Esophagus squamous epithelium (tissue), 5 donors: ENCODE measurements at regions not wholly inside any gene's neighbourhood (a gene's known extent, or its start where the extent isn't known, plus 50 kb on each side); places are given as distances from the start of the nearest gene placed in this dataset.

Experiments
- DNase-seq: peaks from one replicate; lab custom pipeline; 2025; lab: John Stamatoyannopoulos, UW
- H3K27ac ChIP-seq, 4 donors: fragments of 200-600 bp; sonication (generic); one replicate each; pipeline ENCODE4 v1.5.1; 2016 to 2019; ENCODE audit warnings: mild to moderate bottlenecking in 1 of 4
- H3K27me3 ChIP-seq, 4 donors: fragments of 200-600 bp; sonication (generic); 1 replicate in 3 of 4; 2 replicates in 1 of 4; pipeline versions ENCODE4 v1.5.1 to v1.6.0; 2017 to 2021; ENCODE audit warnings: antibody characterized with exemption in 1 of 4
- H3K36me3 ChIP-seq, 3 donors: fragments of 200-600 bp; sonication (generic); one replicate each; pipeline ENCODE4 v1.5.1; 2016 to 2019
- H3K4me1 ChIP-seq, 3 donors: fragments of 200-600 bp; sonication (generic); one replicate each; pipeline ENCODE4 v1.5.1; 2017 to 2019
- H3K4me3 ChIP-seq, 4 donors: fragments of 200-600 bp; sonication (generic); 1 replicate in 3 of 4; 2 replicates in 1 of 4; pipeline ENCODE4 v1.5.1; 2016 to 2019; ENCODE audit warnings: mild to moderate bottlenecking in 2 of 4, moderate library complexity in 1 of 4
- H3K9me3 ChIP-seq, 3 donors: fragments of 200-600 bp; sonication (generic); one replicate each; pipeline ENCODE4 v1.5.1; 2016 to 2019
- POLR2A ChIP-seq, 4 donors: fragments of 450-650 bp; IDR thresholded peaks; one replicate each; pipeline ENCODE4 v1.6.1; 2017; ENCODE audit warnings: antibody characterized with exemption in 4 of 4, mild to moderate bottlenecking in 4 of 4, moderate library complexity in 3 of 4
- WGBS, 2 donors: methylation state at CpG; one replicate each; pipeline ENCODE4 v1.1.5; 2018; 5-methylcytosine and 5-hydroxymethylcytosine counted together
- intact Hi-C: fragments of 100-400 bp; cut with DNase I; formaldehyde crosslinking; loops from one replicate; pipeline ENCODE4 v1.15.0; 2022
- TF ChIP-seq, protein P1 (sequence below), 6 experiments: fragments of 450-650 bp in 4 of 6; fragments of 200-600 bp in 2 of 6; sonication (generic) in 2 of 6; IDR thresholded peaks; one replicate each; pipeline ENCODE4 v1.5.1; 2016 to 2019; ENCODE audit warnings: antibody characterized with exemption in 6 of 6, mild to moderate bottlenecking in 4 of 6, moderate library complexity in 4 of 6
- donor health status: DM: yes; HTN: yes; CAD: no.

DNA sequence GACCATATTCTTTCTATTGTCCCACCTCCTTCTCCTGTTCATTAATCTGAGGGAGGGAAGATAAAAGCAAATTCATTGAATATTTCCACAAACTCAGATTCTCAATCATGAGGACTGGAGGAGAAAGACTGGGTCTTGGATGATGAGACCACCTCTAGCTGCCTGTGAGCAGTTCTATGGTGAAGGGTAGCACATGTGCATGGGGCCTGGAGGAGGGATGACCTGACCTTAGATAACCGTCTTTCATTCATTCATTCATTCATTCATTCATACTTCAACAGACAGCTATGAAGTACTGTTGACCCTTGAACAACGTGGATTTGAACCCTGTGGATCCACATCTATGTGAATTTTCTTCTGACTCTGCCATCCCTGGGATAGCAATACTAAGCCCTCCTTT is 68.4 kb downstream of the MED10 start:
- peaks cover 0 to 24% (median 0%) of the 10 kb centered on the region in 4 donors for H3K27me3 ChIP-seq
- WGBS, 2 donors = 47 to 52% methylated on average over 2 of the region's 2 CpGs
- no peak for DNase-seq
- no peaks in the 10 kb centered on the region for H3K9me3 ChIP-seq
- TF ChIP-seq, protein P1, sequence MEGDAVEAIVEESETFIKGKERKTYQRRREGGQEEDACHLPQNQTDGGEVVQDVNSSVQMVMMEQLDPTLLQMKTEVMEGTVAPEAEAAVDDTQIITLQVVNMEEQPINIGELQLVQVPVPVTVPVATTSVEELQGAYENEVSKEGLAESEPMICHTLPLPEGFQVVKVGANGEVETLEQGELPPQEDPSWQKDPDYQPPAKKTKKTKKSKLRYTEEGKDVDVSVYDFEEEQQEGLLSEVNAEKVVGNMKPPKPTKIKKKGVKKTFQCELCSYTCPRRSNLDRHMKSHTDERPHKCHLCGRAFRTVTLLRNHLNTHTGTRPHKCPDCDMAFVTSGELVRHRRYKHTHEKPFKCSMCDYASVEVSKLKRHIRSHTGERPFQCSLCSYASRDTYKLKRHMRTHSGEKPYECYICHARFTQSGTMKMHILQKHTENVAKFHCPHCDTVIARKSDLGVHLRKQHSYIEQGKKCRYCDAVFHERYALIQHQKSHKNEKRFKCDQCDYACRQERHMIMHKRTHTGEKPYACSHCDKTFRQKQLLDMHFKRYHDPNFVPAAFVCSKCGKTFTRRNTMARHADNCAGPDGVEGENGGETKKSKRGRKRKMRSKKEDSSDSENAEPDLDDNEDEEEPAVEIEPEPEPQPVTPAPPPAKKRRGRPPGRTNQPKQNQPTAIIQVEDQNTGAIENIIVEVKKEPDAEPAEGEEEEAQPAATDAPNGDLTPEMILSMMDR (IDR thresholded peaks at IDR 0.05) = no peak
- TF ChIP-seq POLR2A (IDR thresholded peaks at IDR 0.05) = no peak
- intact Hi-C loops = no loop called here
- no peak overlapping the region for H3K4me3 ChIP-seq
- no peaks in the 10 kb centered on the region for H3K36me3 ChIP-seq
- H3K4me1 ChIP-seq = peaks cover 0 to 20% (median 0%) of the 10 kb centered on the region in 3 donors
- no peak overlapping the region for H3K27ac ChIP-seq

DNA sequence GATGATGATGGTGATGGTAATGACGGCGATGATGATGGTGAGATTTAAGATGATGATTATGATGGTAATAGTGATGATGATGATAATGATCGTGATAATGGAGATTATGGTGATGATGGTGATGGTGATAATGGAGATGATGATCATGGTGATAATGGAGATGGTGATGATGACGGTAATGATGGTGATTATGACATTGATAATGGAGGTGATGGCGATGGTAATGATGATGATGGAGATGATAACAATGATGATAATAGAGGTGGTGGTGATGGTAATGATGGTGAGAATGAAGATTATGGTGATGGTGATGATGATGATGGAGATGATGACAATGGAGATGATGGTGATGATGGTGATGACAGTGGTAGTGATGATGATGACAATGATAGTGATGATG is 69.7 kb downstream of the MED10 start:
- intact Hi-C loops = no loop called here
- peaks cover 0 to 20% (median 0%) of the 10 kb centered on the region in 3 donors for H3K4me1 ChIP-seq
- peaks cover 0 to 27% (median 0%) of the 10 kb centered on the region in 4 donors for H3K27me3 ChIP-seq
- WGBS, 2 donors = 88 to 91% methylated on average over 5 of the region's 5 CpGs
- DNase-seq = no peak
- no peak for TF ChIP-seq POLR2A (IDR thresholded peaks at IDR 0.05)
- TF ChIP-seq, protein P1 (IDR thresholded peaks at IDR 0.05) = no peak
- no peaks in the 10 kb centered on the region for H3K9me3 ChIP-seq
- H3K27ac ChIP-seq = no peak overlapping the region
- H3K36me3 ChIP-seq = no peaks in the 10 kb centered on the region
- H3K4me3 ChIP-seq = no peak overlapping the region

DNA sequence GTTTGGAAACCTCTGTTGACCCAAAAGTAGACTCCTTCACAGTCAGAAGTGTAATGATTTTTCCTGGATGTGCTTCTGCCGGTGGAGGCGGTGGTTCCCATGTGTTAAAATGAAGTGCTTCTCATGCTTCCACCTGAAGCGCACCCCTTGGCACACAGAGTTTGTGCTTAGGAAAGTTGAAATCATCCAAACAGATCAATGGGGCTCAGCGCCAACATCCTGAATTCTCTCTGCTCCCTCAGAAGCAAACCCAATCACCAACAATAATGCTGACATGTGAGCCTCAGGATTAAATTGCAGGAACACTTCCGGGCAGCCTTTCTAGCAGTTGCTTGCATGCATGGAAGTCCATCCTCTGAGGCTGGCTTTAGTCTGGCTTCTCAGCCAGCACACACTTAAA is 71.0 kb downstream of the MED10 start:
- Histone ChIP-seq H3K27me3 (peaks cover 0 to 31% (median 0%) of the 10 kb centered on the region in 4 donors), H3K36me3 (no peaks in the 10 kb centered on the region)
- intact Hi-C loops = no loop called here

DNA sequence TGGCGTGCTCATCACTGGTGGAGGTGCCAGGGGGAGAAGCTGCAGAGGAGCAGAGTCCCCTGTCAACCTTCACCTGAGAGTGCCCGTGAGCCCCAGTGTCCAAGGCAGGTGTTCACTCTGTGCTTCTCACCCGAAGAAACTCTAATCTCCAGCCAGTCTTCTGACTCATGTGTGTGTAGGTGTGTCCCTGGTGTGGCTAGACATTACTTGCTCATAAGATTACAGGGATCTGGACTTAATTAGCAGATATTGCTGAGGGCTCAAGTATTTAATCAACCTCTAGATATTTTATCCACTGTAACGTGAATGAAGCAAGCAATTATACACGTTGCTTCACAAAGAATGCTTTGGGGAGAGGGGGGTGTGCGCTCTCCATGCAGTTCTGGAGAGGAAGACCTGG is 72.5 kb downstream of the MED10 start:
- peaks cover 0 to 31% (median 0%) of the 10 kb centered on the region in 4 donors for H3K27me3 ChIP-seq
- H3K4me1 ChIP-seq = peaks cover 0 to 20% (median 0%) of the 10 kb centered on the region in 3 donors
- no peak overlapping the region for H3K27ac ChIP-seq
- no peak for DNase-seq
- H3K9me3 ChIP-seq = no peaks in the 10 kb centered on the region
- H3K4me3 ChIP-seq = no peak overlapping the region
- intact Hi-C loops = no loop called here
- TF ChIP-seq POLR2A (IDR thresholded peaks at IDR 0.05) = no peak
- TF ChIP-seq, protein P1 (IDR thresholded peaks at IDR 0.05) = no peak
- H3K36me3 ChIP-seq = no peaks in the 10 kb centered on the region
- WGBS, 2 donors = 44 to 50% methylated on average over 6 of the region's 6 CpGs

More for the DNA sequence above, 71.0 kb downstream of the MED10 start:
- H3K4me3 ChIP-seq = no peak overlapping the region
- no peaks in the 10 kb centered on the region for H3K9me3 ChIP-seq
- no peak overlapping the region for H3K27ac ChIP-seq
- no peak for DNase-seq
- 23 to 58% methylated on average over 5 of the region's 5 CpGs for WGBS, 2 donors
- TF ChIP-seq POLR2A (IDR thresholded peaks at IDR 0.05) = no peak
- TF ChIP-seq, protein P1 (IDR thresholded peaks at IDR 0.05) = no peak
- peaks cover 0 to 20% (median 0%) of the 10 kb centered on the region in 3 donors for H3K4me1 ChIP-seq

DNA sequence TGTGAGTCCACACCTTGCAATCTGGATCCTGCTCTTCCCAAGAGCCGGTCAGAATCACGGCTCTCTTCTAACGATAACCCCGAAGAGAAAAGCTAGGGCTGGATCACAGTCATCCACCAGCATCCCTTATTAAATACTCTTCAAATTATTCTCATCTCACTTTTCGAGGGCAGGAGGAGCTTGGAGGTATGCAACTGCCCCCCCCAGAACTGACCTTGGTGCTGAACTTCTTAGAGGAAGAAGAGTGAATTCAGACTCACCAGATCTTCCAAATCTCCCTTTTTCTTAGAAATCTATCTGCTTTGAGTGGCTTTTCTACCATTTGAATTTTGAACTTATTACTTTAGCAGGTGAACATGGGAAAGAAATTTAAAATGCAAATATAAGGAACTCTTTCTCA is 75.7 kb downstream of the MED10 start:
- TF ChIP-seq POLR2A (IDR thresholded peaks at IDR 0.05) = no peak
- TF ChIP-seq, protein P1 (IDR thresholded peaks at IDR 0.05) = no peak
- no peaks in the 10 kb centered on the region for H3K36me3 ChIP-seq
- peaks cover 0 to 20% (median 0%) of the 10 kb centered on the region in 3 donors for H3K4me1 ChIP-seq
- intact Hi-C loops = no loop called here
- peaks cover 0 to 17% (median 0%) of the 10 kb centered on the region in 4 donors for H3K27me3 ChIP-seq
- no peaks in the 10 kb centered on the region for H3K9me3 ChIP-seq
- no peak overlapping the region for H3K27ac ChIP-seq
- no peak overlapping the region for H3K4me3 ChIP-seq
- no peak for DNase-seq
- 64 to 69% methylated on average over 5 of the region's 5 CpGs for WGBS, 2 donors
